Activated CD4-positive, alpha-beta T cell treated with anti-CD3 and anti-CD28 coated beads, Interleukin-2, amount 50 U/mL, for 1 hour (primary cell): ENCODE measurements at regions not wholly inside any gene's neighbourhood (a gene's known extent, or its start where the extent isn't known, plus 50 kb on each side); places are given as distances from the start of the nearest gene placed in this dataset.

Experiments
- DNase-seq: peaks from one replicate; pipeline ENCODE4 v3.0.0-alpha.2; 2020

GRCh38 chr10:78729366-78729765 is 339.4 kb upstream of the ZMIZ1 start:
- DNase-seq = no peak

DNA sequence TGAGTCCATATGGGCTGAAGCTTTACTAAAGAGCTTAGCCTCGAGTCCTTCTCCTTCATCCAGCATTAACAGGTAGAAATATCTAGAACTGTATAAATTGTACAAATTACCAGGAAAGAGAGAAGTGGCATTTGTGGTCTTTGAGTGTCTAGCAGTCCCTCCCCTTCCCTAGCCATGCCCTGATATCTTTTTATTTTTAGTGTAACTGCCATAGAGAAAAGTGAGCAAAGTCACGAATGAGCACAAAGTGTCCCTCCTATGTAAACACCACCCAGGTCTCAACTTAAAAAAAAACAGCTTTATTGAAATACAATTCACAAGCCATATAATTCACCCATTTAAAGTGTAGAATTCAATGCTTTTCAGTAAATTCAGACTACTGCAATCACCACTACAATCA is 339.0 kb upstream of the ZMIZ1 start:
- no peak for DNase-seq

- DNase-seq = no peak
Observed at GRCh38 chr10:78730754-78731153, 338.0 kb upstream of the ZMIZ1 start.

DNA sequence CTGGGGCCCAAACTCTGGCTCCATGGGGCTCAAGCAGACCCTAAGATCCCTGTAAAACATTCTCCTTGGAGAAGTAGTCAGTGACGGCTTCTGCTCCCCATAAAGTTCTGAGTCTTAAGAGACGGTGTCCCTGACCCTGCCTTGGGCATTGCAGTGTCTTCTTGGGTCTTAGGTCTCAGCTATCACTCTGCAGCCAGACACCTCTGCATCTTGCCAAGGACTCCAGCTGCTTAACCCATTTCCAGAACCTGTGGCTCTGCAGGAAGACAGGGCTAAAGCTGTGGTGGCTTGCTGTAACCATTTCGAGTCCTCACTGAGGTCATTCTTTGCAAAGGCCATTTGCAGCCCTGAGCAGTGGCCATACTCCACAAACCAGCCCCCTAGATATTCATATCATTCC is 337.1 kb upstream of the ZMIZ1 start:
- no peak for DNase-seq

- no peak for DNase-seq
Observed at GRCh38 chr10:78732381-78732780, 336.4 kb upstream of the ZMIZ1 start.

DNA sequence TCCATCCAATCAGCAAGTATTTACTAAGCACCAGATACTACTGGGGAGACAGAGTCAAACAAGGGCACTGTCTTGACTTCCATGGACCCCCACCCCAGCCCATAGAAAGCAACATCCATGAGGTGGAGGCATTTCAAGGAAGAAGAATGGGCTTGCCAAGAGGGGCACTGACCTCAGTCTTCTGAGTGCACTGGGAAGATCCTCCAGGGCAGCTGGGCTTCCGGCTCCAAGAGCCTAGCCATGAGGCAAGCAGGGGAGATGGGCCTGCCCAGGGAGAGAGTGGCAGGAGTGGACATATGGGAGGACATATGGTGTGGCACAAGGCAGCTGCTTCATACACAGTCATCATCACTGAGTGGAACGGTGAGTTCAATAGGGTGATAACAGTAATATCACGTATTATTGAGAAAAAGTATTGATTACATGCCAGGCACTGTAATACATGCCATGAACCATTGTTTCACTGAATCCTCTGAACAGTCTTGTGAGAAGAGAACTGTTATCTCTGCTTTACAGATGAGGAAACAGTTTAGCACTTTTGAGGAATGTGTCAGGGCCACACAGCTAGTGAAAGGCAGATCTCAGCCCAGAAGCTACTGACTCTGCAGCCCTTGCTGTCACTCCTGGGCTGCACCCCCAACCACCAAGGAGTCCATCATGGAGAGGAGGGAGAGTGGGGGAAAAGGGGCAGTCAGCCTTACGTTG is 331.7 kb upstream of the ZMIZ1 start:
- DNase-seq = no peak

GRCh38 chr10:78737883-78738856 is 330.6 kb upstream of the ZMIZ1 start:
- DNase-seq = no peak

DNA sequence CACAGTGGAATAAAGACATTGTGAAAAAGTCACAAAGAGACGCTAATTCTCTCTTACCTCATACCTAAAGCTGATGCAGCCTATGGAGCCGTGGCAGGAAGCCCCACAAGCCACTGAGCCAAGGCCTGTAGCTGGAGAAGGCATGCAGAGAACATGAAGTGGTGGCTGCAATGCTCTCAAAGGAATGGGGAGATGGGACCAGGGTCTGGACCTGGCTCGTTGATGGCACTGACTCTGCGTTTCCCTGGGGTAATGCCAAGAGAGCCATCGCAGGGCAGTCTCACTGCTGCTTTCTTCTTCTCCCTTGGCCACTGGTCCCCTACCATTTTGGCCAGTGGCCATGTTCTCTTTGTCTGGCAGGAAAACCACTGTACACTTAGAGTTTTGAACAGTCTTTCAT is 329.9 kb upstream of the ZMIZ1 start:
- DNase-seq = no peak

- DNase-seq = no peak
Observed at GRCh38 chr10:78739444-78740053, 329.2 kb upstream of the ZMIZ1 start.

- DNase-seq = no peak
Observed at GRCh38 chr10:78740976-78741915, 327.5 kb upstream of the ZMIZ1 start.

- DNase-seq = no peak
Observed at GRCh38 chr10:78742406-78742729, 326.4 kb upstream of the ZMIZ1 start.

DNA sequence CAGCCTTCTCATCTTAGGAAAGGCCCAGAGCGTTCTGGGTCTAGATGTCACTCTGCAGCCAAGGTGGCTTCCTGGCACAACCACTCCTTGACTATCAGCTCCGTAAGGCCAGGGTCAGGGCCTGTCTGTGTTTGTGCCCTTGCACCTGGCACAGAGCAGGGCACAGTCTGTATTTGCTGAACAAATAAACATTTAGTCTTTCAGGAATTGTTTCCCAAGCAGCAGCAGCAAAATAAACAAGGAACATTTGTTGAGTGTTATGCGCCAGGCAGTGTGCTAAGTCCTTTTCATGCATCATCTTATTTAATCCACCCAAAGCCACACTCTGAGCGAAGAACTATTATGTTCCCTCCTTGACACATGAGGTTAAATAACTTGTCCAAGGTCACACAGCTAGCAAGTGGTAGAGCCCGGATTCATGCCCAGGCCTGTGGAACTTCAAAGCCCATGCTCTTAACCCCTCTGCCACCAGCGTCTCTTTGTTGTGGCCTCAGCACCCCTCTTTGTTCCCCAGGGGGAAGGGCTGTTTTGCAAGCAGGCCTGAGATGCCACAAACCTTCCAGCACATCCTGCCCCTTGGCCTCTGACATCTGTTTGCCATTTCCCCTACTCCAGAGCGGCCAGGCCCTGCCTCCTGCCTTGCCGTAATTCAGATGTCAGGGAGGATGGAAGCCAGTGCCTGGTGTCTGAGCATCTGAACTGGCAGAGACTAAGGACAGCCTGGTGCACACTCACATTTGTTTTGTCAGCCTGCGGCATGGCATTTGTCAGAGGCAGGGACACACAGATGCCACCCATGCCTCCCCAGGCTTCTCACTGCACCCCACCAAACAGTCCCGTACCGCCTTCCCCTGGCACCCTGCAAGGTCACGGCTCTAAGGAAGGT is 325.8 kb upstream of the ZMIZ1 start:
- DNase-seq = no peak

GRCh38 chr10:78744056-78744455 is 324.7 kb upstream of the ZMIZ1 start:
- no peak for DNase-seq

DNA sequence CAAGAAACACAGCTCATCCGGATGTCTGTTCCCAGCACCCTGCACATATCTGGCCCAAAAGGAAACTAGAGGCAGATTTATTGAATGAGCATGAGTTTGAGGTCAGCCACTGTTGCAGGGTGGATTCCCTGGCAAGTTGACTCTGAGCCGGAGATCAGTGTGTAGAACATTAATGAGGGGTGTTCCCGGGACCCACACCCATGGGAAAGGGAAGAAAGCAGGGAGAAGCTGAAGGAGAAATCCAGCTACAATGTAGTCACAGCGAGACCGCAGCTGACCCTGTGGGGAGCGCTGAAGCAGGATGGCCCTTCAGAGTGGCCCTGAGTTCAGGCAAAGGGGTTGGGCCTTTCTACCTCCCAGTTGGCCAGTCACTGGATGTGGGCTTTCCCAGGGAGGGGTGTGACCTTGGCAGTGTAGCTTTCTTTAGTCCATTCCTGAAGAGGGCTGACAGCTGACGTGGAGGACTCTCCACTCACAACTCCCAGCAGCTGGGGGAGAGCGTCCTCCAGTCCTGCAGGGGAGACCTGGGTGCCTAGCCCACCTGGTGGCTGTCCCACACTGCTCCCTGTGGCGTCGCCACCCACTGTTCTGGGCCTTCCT is 324.2 kb upstream of the ZMIZ1 start:
- no peak for DNase-seq

- no peak for DNase-seq
Observed at GRCh38 chr10:78745441-78745840, 323.3 kb upstream of the ZMIZ1 start.

GRCh38 chr10:78746155-78746763 is 322.5 kb upstream of the ZMIZ1 start:
- no peak for DNase-seq

DNA sequence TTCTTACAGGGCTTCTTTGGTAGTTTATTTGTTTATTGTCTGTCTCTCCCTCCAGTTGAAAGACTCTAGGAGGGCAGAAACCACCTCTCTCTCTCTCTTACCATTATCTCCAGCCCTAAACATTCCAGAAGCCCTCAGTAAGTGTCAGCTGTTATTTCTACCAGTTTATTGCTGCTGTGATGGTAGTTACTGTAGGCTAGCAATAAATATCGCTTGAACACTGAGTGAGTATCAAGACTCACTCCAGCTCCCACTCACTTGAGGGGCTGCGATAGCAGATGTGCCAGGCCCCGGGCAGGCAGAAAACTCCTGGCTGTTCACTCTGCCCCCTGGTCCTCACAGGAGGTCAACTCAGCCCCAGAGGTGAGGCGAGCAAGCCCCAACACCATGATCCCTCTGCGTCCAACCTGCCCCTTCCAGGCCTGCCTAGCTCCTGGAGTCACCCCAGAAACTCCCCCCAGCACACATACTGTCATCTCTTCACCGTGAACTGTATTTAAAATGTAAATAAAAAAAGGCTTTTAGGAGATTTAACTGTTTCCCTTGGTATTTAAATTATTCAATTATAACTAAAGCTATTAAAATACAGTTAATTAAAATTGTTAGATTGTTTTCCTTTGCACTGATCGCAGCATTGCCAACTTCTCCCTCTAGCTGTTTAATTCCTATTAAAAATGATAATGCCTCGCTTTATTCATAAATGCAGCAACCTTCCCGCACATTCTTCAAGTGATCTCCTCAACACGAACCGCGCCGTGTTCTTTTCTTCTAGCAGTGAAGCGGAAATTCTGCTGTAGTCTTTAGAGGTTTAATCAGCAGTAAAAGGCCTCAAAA is 321.1 kb upstream of the ZMIZ1 start:
- no peak for DNase-seq

DNA sequence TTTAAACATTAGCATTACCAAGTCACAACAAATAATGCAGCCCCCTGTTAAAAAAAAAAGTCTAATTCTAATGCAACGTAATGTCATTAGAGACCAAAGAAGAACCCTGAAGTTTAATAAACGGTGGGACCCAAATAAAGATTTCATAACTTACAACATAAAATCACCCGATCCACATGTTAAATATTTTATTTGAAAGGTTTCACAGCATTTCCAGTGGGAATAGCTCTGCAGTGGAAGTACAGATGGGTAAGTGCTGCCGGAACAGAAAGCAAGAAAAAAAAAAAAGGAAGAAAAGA is 320.6 kb upstream of the ZMIZ1 start:
- no peak for DNase-seq

DNA sequence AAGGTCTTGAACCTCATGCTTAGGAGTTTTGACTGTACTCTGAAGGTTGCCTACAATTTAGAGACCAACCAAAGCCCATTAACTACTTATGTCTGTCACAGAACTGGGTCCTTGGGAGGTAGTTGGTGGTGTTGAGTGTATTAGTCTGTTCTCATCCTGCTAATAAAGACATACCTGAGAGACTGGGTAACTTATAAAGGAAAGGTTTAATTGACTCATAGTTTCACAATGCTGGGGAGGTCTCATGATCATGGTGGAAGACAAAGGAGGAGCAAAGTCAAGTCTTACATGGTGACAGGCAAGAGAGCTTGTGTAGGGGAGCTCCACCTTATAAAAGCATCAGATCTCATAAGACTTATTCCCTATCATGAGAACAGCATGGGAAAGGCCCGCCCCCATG is 319.6 kb upstream of the ZMIZ1 start:
- no peak for DNase-seq

GRCh38 chr10:78749898-78750297 is 318.9 kb upstream of the ZMIZ1 start:
- no peak for DNase-seq
